HG03520 (cell line): ENCODE measurements at regions not wholly inside any gene's neighbourhood (a gene's known extent, or its start where the extent isn't known, plus 50 kb on each side); places are given as distances from the start of the nearest gene placed in this dataset.
"Not testable (repeated sequence)": the region's sequence is repeated elsewhere in the genome, so short reads cannot be mapped to it uniquely, and the experiment has no call there.

ENCODE experiments used
- ATAC-seq: cut with Tn5 transposase; IDR thresholded peaks from one replicate; pipeline ENCODE4 v1.9.1; 2021; ENCODE audit warnings: mild to moderate bottlenecking, moderate library complexity; ENCODE audit not compliant: unreplicated experiment

DNA sequence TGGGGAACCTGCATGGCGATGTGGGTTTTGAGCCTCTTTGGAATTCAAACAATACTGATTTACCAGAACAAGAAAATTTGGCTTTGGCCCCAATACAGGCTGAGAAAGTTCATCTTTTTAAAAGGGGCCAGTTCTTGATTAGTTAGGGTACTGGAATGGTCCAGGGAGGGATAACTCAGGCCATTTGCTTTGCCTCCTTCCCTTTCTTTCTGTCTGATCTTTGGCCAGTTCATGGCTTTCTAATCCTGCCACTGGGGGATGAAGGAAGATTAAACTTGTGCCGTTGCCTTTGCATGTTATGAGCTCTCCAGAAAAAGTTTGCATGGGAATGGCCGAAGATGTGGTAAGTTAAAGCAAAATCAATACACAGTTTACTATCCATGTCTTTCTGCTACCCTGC lies 78.4 kb downstream of the ADAMTS15 start:
- no peak for ATAC-seq

DNA sequence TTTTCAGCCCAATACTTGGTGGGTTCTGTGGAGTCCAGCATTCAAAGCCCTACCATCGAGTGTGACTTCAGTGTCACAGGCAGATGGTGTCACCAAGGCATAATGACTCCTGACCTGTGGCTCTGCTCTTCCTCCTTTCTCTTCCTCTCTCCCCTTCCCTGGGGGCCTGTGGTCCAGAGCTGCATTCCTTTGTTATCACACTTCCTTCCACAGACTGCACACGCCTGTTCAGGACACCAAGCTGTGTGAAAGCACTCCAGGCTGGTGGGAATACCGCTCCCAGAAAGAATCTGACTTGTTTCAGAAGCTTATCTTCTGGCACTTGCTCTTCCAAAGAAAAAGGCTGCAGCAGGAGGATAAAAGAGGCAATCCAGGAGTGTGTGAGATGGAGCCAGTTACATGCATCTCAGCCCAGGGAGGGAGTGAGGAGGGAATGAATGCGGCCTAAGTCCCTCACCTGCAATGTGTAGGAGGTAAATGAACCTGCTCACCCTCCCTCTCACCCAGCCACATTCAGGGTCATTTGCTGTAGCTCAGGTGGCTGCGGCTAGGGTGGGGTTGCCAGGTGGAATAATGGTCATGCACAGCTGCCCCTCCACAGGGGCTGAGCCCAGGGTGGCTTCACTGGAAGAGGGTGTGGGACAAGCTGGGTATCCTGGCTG lies 79.3 kb downstream of the ADAMTS15 start:
- ATAC-seq = no peak

DNA sequence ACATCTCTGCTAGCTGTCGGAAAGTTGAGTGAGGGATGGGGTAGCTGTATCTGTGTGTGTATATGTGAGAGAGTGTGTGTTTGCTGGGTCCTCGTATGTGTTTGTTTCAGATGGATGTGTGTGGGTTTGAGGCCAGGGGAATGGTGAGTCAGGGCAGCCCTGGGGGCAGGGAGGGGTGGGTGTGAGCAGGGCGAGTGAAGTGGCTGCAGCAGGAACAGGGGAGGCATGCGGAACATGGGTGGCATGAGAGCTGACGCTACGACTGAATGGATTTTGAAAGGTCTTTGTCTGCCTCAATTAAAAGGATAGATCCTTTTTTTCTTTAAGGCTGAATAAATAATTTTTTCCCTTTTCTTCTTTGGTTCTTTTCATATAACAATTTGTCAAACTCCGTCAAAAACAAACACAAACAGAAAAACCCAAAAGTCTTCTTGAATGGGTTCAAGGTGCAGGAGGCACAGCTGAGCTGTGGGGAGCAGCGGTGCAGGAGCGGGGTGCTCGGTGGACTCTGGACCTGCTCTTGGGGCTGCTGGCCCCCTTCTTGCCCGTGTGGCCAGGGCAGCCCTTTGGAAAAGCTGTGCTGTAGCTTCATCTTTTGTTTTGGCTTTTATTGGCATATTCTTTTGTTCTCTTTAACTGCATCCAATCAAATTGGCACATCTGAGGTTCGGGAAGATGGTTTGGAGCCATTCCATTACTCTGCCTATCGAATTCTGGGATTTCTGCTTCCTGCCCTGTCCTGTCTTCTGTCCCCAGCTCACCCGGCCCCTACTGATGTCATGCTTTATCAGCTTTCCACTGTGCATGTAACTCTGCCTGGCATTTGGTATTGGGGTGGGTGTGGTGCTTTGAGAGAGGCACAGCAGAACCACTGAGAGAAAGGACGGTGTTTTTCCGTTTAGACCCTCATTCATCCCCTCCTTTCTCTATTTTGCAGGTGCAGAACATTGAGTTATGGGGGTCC lies 80.1 kb downstream of the ADAMTS15 start:
- no peak for ATAC-seq

DNA sequence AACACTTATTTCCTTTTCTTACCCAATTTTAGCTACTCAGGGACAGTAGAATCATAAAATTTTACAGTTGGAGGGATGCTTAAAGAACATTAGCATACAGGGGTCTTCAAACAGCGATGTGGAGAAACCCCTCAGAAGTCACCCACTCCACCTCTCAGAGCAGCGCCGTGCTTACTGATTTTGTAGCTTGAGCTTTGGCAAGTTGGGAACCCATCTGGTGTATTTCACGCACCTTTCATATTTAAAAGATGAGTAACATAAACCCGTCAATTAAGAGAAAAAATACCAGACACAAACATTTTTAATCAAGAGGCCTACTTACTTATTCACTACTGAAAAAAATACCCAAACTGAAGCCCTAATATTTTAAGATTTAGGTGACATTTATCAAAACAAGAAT lies 80.9 kb downstream of the ADAMTS15 start:
- ATAC-seq = no peak

DNA sequence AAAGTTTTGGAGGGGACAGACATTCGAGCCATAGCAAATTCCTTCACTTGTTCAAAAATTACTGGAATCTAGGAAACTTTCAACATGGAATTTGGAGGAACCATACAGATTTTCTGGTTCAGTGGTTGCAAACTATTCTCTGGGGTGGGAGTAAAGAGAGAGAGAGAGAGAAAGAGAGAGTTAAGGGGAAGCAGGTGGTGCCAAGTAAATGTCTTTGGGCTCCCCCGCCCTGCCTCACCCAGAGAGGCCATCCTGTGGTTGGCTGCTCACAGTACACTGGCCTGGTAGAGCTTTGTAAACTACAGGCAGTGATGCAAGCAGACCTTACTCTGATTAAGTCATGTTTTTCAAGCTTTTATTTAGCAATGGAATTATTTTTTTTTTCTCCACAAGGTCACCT lies 82.6 kb downstream of the ADAMTS15 start:
- ATAC-seq = no peak

DNA sequence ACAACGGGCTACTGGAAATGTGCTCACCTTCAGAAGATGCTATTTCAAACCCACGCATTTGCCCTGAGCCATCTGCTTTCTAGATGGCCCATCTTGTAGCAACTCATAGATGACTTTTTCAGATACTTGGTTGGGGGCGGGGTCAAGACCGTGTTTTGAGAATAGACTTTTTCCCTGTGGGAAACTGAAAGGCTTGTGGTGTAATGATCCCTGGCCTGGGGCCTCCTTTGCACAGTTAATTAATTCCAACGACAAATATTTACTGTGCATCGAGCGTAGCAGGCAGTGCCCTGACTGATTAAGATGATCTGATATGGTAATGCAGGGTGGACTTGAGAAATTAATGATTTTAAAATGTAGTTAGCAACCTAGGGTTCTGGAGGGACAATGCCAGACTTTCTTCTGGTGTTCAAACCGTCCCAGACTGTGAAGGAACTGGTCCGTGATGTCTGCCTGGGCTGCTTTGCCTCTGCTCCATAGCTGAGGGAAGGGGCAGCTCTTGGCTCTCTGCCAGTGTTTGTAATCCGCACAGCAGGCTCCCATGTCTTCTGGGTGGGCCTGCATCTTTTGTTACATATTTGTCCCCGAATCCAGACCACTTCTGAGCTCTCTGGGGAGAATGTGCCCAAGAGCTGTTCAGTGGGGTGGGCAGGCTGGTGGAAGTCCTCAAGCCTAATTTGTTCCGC lies 84.8 kb downstream of the ADAMTS15 start:
- no peak for ATAC-seq

DNA sequence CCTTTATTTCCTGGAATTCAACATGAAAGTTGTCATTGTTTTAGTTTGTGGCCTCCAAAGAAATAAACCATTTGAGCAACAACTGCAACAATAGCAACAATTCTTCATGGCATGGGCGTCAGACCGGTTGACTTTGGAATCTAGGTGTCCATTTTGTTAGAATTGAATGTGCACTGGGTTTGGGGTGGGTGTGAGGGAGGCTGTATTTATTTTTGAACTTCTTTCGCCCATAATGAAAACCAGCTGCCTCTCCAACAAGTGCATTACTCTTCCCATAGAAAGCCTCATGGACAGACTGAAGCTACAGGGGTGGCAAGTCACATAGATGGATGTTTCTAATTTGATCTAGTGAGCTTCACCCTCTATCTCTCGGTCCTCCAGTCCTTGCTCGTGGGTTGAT lies 85.4 kb downstream of the ADAMTS15 start:
- ATAC-seq = no peak

DNA sequence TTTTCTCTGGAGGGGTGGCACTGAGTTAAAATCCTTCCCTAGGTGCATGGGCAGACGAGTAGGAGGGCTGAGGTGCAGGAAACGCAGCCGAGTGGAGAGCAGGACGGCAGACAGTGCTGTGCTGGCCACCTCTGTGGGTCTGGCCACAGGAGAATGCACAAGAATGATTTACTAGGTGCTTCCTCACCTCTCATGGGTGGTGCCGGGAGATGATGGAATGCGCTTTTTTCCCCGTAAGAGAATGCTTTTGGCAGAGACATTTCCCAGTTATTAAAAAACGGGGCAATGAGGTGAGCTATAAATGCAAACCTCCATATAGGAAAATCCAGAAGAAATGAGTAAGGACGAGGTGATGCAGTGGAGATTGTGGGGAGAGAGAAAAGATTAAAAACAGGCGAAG lies 86.1 kb downstream of the ADAMTS15 start:
- no peak for ATAC-seq

DNA sequence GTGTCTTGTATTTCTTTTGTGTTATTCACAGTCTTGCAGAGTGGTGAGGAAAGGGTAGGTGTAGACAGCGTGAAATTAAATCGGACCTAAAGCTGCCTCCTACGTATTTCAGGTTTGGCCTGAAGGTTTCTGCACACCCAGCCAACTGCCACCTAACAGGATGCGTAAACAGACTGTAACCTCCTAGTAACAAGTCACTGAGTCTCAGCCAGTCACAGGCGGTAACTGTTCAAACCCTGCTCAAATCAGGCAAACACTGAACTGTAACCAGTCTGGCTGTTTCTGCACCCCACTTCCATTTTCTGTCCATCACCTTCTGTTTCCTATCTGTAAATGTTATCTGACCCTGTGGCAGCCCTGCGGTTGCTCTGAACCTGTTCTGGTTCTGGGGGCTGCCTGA lies 87.1 kb downstream of the ADAMTS15 start:
- no peak for ATAC-seq

DNA sequence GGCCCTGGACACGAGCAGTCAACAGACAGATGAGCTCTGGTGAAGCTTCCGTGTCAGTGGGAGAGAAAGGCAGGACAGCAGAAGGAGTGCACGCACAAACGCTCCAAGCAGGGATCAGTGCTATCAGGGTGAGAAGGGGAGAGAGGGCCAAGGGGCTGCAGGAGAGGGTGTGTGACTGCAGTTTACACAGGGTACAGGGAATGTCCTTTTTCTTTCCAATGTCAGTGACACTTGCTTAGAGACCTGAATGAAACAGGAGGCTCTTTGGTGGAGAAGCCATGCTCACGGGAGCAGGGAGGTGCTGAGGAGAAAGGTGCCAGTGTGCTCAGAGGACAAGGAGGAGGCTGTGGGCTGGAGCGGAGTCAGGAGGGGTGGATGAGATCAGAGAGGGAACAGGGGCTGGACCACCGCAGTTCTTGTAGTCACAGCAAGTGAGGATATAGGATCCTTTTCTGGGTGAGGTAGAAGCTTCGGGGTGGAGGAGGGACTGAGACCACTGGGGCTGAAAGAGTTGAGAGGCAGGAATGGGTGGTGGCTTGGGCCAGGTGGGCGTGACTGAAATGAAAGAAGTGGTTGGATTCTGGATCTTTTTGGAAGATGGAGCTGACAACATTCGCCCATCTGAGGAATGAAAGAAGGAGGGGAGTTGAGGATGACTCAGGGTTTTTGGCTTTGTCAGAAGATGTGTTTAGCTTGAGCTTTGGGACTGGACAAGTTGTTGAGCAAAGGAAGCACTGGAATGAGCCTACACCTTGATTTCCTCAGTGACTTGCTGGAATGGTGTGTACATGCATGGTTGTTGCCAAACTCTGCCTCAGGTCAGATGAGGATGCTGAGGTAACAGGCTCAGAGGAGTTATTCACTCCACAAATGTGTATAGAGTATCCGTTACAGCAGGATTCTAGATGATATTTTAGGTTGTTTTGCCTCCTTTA lies 87.9 kb downstream of the ADAMTS15 start:
- ATAC-seq = no peak

DNA sequence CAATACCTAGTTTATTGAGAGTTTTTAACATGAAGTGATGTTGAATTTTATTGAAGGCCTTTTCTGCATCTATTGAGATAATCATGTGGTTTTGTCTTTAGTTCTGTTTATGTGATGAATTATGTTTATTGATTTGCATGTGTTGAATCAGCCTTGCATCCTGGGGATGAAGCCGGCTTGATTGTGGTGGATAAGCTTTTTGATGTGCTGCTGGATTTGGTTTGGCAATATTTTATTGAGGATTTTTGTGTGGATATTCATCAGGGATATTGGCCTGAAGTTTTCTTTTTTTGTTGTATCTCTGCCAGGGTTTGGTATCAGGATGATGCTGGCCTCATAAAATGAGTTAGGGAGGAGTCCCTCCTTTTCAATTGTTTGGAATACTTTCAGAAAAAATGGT lies 91.2 kb downstream of the ADAMTS15 start:
- not testable (repeated sequence) for ATAC-seq

DNA sequence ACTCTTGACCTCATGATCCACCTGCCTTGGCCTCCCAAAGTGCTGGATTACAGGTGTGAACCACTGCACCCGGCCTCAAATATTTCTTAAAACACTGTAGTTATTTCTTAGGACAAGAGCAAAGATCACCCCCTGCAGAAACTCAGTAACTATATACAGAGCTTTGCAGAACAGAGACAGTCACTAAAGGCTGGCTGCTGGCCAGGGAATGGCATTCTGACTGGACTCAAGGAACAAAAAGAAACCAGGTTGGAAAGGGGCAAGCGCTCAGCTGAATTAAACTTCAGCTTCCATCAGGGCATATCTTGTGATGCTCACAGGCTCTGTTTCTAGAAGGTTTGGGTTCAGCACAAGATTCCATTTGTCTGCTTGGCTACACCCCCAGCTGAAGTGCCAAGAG lies 95.8 kb downstream of the ADAMTS15 start:
- ATAC-seq = no peak

DNA sequence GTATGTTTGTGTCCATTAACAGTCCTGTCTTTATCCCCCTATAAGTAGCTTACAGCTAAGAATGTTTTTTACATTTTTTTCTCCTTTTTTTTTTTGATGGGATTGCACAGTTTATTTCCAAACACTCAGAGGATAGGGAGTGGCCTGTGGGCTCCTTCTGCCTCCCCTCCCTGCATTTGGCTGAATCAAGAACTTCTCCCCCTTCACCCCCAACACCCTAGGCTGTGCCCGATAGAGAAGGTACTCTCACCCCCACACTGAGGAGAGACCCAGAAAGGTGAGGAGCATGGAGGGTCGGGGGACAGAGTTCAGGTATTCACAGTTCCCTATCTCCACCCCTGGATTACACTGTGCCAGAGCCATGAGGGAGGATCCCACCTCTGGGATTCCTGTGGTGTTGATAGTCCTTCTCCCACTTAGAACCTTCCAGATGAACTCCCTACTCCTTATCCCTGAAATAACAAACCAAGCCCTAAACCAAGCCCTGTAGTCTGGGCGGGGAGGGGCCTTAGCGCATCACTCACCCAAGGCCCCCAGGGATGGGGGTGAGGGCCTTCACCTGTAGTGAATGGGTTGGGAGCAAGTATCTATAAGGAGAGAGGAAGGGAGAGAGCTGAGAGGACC lies 97.1 kb downstream of the ADAMTS15 start:
- ATAC-seq = no peak

DNA sequence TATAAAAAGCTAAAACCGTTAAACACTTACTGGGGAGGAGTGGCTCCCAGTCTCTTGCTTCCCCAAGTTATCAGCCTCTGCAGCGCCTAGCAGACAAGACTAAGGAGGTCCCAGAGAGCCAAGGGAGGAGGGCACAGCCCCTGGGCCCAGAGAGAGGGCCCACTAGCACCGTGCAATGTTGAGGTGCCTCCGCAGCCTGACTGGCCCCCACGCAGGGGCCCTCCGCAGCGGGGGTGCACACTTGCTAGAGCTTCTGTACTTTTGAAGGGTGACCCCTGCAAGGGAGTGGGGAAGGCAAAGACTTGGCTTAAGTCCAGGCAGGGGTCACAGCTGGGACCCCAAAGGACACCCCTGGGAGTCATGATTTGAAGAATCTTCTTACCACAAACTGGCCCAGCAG lies 98.0 kb downstream of the ADAMTS15 start:
- no peak for ATAC-seq

DNA sequence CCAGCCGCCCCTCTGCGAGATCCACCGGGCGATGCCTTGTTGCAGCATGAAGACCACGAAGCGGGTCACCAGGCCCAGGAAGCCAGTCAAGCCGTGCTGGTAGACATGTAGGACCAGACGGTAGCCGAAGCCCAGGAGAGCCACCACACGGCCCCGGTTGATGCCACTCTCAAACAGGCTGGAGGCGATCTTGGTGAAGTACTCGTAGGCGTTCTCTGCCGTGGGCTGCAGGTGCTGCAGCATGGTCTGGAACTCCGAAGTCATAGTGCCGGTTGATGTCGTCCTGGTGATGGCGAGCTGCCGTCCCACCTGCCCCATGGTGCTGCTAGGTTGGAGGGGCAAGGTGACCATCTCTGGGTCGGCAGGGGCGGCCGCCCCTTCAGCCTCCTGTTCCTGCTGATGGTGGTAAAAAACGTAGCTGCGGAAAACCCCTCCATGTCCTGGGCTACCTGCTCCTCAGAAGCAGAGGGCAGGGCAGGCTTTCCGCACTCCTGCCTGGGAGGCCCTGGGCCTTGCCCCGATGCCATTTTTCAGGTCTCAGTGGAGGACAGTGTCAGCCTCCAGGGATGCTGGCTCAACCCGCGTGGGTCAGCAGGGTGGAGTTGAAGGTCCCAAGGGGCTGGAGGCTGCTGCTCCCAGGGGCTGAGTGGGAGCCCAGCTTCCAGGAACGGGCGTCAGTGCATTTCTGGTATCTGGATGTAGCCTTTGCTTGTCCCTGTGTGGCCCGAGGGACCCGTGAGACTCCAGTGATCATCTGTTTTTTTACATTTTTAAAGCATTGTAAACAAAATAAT lies 98.7 kb downstream of the ADAMTS15 start:
- ATAC-seq = no peak

DNA sequence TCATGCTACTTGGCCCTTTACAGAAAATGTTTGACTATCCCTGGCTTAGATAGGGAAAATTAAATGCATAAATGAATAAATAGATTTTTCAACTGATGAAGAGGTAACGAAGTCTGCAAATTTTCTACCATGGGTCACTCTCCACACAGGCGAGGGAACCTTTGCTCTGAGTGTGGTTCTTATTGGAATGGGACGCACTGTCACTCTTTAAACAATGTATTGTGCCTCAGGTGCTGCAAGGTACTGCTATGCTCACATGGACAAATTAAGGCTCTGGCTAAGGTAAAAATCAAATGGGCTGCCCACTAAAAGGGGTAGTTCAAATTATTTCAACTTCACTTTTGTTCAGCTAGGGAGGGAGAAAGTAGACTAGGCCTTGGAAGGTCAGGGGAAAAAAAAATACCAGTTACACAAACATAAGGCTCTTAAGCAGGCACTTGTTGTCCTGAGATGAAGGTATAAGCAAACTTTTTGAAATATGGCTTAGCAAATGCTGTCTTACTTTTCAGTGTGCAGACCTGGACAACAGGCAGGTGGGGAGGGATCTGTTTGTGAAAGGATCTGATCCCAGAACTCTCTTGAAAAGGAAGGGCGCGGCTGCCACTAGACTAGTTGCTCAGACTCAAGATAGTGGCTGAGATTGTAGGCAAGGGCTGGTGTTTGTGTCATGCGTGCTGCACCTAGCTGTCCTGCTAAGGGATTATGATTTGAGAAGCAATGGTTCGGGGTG lies 99.5 kb downstream of the ADAMTS15 start:
- ATAC-seq = no peak

DNA sequence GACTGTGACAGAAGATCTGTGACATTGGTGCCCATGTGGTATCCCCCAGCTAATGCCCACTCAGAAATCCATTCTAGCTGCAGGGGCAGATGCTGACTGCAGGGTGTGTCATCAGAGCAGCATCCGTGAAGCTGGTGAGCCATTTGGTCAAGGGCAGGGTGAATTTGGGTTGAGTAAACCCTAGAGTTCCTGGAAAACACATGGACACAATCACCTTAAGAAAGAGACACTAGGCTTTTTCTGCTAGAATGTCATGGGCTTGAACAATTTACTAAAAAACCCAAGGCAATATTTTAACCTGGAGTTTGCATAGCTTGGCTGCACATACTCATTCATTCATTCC lies 100.0 kb downstream of the ADAMTS15 start:
- no peak for ATAC-seq

DNA sequence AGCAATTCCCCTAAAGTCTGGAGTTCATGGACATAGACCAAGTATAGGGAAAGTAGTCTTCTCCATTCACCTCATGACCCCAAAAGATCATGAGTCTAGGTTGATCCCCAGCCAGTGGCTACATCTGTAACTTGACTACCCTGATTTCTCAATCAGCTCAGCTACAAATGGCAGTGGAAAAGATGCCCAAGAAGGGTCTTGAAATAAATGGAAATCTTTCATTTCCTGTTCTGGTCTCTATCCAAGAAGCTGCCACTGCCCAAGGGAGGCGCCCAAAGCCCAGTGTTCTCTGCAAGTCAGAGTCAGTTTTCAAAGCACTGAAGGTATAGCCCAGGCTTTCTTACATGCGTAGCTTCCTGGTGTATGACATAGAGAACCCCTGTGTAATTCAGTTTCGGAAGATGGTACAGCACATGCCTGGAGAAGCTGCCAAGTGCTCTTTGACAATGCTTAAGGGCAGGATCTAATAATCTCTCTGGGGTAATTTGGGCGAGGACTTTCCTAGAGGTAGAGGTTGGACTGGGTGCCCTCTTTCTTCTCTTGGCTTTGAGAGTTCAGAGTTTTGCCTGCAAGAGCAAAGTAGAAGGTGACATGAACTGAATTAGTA lies 101.1 kb downstream of the ADAMTS15 start:
- ATAC-seq = no peak
